Endothelial cell of umbilical vein (primary cell): ENCODE measurements at regions not wholly inside any gene's neighbourhood (a gene's known extent, or its start where the extent isn't known, plus 50 kb on each side); places are given as distances from the start of the nearest gene placed in this dataset.

ENCODE experiments used
- BruUV-seq: library from RNA; stranded (reverse); fragments of 400-500 nt; replicated peaks from 2 replicates; lab custom pipeline; 2021; lab: Mats Ljungman, UMichigan
- CTCF ChIA-PET: fragments of 300-600, 350-600 bp; sonication (Branson Sonifier 250); formaldehyde crosslinking; loops from one replicate; lab custom pipeline; 2021; ENCODE audit warnings: antibody characterized with exemption, inconsistent platforms; lab: Charles Lee
- POLR2A ChIA-PET: fragments of 300-600, 350-600 bp; sonication (Branson Sonifier 250); formaldehyde crosslinking; loops from one replicate; lab custom pipeline; 2021; ENCODE audit warnings: antibody characterized with exemption, inconsistent platforms; lab: Charles Lee
- DNase-seq: peaks from one replicate; pipeline ENCODE4 v3.0.0-alpha.2; 2011; ENCODE audit warnings: low read depth, low spot score
- FAIRE-seq: peaks from 2 replicates; lab custom pipeline; 2011; peaks lifted over from hg19 to GRCh38; lab: Jason Lieb, UNC
- H2AFZ ChIP-seq: 2 replicates; pipeline ENCODE4 v1.6.0; 2012; ENCODE audit warnings: low read depth, low read length, control low read depth, inconsistent platforms
- H3K27ac ChIP-seq: 2 replicates; pipeline ENCODE4 v1.5.1; 2011; ENCODE audit warnings: low read depth, mild to moderate bottlenecking, control low read depth, low read length, moderate library complexity; ENCODE audit not compliant: insufficient read depth
- H3K27me3 ChIP-seq, 2 experiments: 2 replicates each; pipeline versions ENCODE4 v1.6.0 to v1.6.1; 2011; ENCODE audit warnings: low read length in 2 of 2, mixed read lengths in 1 of 2; ENCODE audit not compliant: control insufficient read depth in 2 of 2, insufficient read depth in 2 of 2
- H3K36me3 ChIP-seq, 2 experiments: 2 replicates in 1 of 2; 3 replicates in 1 of 2; pipeline ENCODE4 v1.5.1; 2011; ENCODE audit warnings: low read length in 2 of 2, mild to moderate bottlenecking in 1 of 2, moderate library complexity in 1 of 2; ENCODE audit not compliant: control insufficient read depth in 2 of 2, insufficient read depth in 2 of 2; ENCODE audit errors: extremely low read depth in 1 of 2
- H3K4me1 ChIP-seq: 3 replicates; pipeline ENCODE4 v1.5.1; 2011; ENCODE audit warnings: mild to moderate bottlenecking, low read length; ENCODE audit not compliant: control insufficient read depth, insufficient read depth; ENCODE audit errors: extremely low read depth
- H3K4me2 ChIP-seq: 2 replicates; pipeline ENCODE4 v1.6.1; 2011; ENCODE audit warnings: low read length, control low read depth, mixed read lengths; ENCODE audit not compliant: insufficient read depth
- H3K4me3 ChIP-seq, 3 experiments: fragments of 200-600 bp in 1 of 3; sonication (generic), shearing (Covaris generic) in 1 of 3; replicated peaks in 1 of 3; 2 replicates each; pipeline ENCODE4 v1.5.1; 2011 to 2016; ENCODE audit warnings: control low read depth in 3 of 3, low read length in 3 of 3, mild to moderate bottlenecking in 2 of 3, inconsistent platforms in 1 of 3, low read depth in 1 of 3, moderate library complexity in 1 of 3; ENCODE audit not compliant: insufficient read depth in 1 of 3
- H3K79me2 ChIP-seq: 2 replicates; pipeline ENCODE4 v1.6.0; 2012; ENCODE audit warnings: low read length, inconsistent platforms; ENCODE audit not compliant: control insufficient read depth, insufficient read depth
- H3K9ac ChIP-seq: replicated peaks from 2 replicates; pipeline ENCODE3; 2011; ENCODE audit warnings: low read length, control low read depth; ENCODE audit not compliant: insufficient read depth; ENCODE audit errors: extremely low read depth
- H3K9me1 ChIP-seq: replicated peaks from 3 replicates; pipeline ENCODE4 v1.6.0; 2011; ENCODE audit warnings: mild to moderate bottlenecking, low read length; ENCODE audit not compliant: control insufficient read depth, insufficient read depth; ENCODE audit errors: extremely low read depth
- H3K9me3 ChIP-seq: replicated peaks from 2 replicates; pipeline ENCODE4 v1.5.1; 2012; ENCODE audit warnings: low read length, inconsistent platforms; ENCODE audit not compliant: control insufficient read depth, insufficient read depth
- H4K20me1 ChIP-seq: replicated peaks from 2 replicates; pipeline ENCODE3; 2011; ENCODE audit warnings: mild to moderate bottlenecking, low read length; ENCODE audit not compliant: control insufficient read depth, insufficient read depth; ENCODE audit errors: extremely low read depth
- EZH2 ChIP-seq: IDR thresholded peaks from 2 replicates; pipeline ENCODE4 v1.6.1; 2012; ENCODE audit warnings: borderline replicate concordance, low read depth, mild to moderate bottlenecking, moderate library complexity, low read length, inconsistent platforms; ENCODE audit not compliant: severe bottlenecking
- FOS ChIP-seq: IDR thresholded peaks from 2 replicates; pipeline ENCODE4 v1.6.1; 2011; ENCODE audit warnings: mild to moderate bottlenecking, low read length, moderate library complexity, borderline replicate concordance; ENCODE audit not compliant: insufficient read depth
- GATA2 ChIP-seq: IDR thresholded peaks from 2 replicates; pipeline ENCODE4 v1.7.0; 2011; ENCODE audit warnings: low read depth, mild to moderate bottlenecking, moderate library complexity, mixed read lengths, low read length; ENCODE audit not compliant: insufficient read length, insufficient read depth
- JUN ChIP-seq: IDR thresholded peaks from 2 replicates; pipeline ENCODE4 v1.6.1; 2011; ENCODE audit warnings: borderline replicate concordance, low read depth; ENCODE audit not compliant: insufficient read length, insufficient read depth
- MYC ChIP-seq: IDR thresholded peaks from one replicate; pipeline ENCODE4 v1.6.1; 2011; ENCODE audit warnings: mild to moderate bottlenecking, low read depth, low read length
- POLR2A ChIP-seq: IDR thresholded peaks from 2 replicates; pipeline ENCODE4 v1.6.1; 2012; ENCODE audit warnings: low read depth, mild to moderate bottlenecking, control low read depth, low read length
- POLR2AphosphoS5 ChIP-seq: IDR thresholded peaks from 2 replicates; pipeline ENCODE4 v1.6.1; 2012; ENCODE audit warnings: low read depth, mild to moderate bottlenecking, control low read depth, low read length, moderate library complexity; ENCODE audit not compliant: insufficient read depth
- dilution Hi-C: fragments of 300-500 bp; cut with MboI; formaldehyde crosslinking; loops from one replicate; pipeline ENCODE4 v1.15.0; 2019; ENCODE audit warnings: low sequenced_read_pairs; ENCODE audit not compliant: extremely low pct_ligation_motif_present
- intact Hi-C: fragments of 100-400 bp; cut with micrococcal nuclease; formaldehyde crosslinking; loops from one replicate; pipeline ENCODE4 v1.10.0; 2022
- TF ChIP-seq, protein P1 (sequence below): IDR thresholded peaks from 2 replicates; pipeline ENCODE4 v1.6.1; 2011; ENCODE audit not compliant: insufficient read depth, insufficient read length
- TF ChIP-seq, protein P2 (sequence below), 2 donors: IDR thresholded peaks; 1 replicate in 1 of 2; 2 replicates in 1 of 2; pipeline ENCODE4 v1.5.1; 2011; ENCODE audit warnings: low read length in 2 of 2, mild to moderate bottlenecking in 2 of 2, moderate library complexity in 2 of 2, control low read depth in 1 of 2, inconsistent platforms in 1 of 2, low read depth in 1 of 2; ENCODE audit not compliant: insufficient read depth in 1 of 2; ENCODE audit errors: extremely low read depth in 1 of 2

DNA sequence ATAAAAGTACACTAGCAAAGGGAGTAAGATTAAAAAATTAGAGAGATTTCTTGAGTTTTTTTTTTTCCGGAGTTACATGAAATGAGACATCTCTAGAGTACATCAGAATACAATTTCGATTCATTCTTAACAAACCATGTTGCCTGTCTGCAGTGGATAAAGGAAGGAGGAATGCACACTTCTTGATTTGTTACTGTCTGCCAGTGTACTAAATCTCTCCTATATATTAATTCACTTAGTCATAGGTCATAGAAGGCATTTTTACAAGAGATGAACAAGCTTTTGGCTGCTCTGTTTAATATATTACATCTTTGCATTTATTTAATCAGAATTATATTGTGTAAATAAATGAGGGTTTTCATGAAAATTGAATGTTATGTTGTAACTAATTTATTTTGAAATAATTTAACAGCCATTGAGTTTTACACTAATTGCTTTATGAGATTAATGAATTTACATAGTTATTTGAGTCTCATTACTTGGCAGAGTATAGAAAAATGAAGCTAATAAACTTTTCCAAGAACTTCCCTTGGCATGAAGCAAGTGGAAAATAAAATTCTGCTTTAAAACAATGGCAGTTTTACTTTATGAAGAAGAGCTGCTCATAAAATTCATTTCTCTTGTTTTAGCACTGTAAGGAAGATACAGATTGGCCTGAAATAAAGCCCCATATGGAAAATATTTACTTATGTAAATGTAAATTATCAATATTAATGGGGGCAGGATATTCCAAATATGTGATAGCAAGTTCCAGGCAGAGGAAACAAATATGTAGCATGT lies 1284.7 kb downstream of the BRINP3 start:
- POLR2A ChIA-PET, result no interaction called here
- Histone ChIP-seq H3K27me3 (no peaks in the 10 kb centered on the region), H3K4me3 (no peak overlapping the region), H2AFZ (no peak overlapping the region), H3K4me1 (no peaks in the 10 kb centered on the region), H4K20me1 (no peaks in the 10 kb centered on the region), H3K9me1 (no peaks in the 10 kb centered on the region), H3K27ac (no peak overlapping the region), H3K79me2 (no peaks in the 10 kb centered on the region), H3K9me3 (no peaks in the 10 kb centered on the region), H3K9ac (no peak overlapping the region), H3K36me3 (no peaks in the 10 kb centered on the region), H3K4me2 (no peak overlapping the region)
- intact Hi-C loops (no loop called here), dilution Hi-C loops (no loop called here)
- CTCF ChIA-PET, result no interaction called here
- FAIRE-seq (no peak), DNase-seq (no peak)
- TF ChIP-seq, protein P1, sequence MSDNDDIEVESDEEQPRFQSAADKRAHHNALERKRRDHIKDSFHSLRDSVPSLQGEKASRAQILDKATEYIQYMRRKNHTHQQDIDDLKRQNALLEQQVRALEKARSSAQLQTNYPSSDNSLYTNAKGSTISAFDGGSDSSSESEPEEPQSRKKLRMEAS, result no peak
- TF ChIP-seq FOS (no peak), EZH2 (no peak), MYC (no peak), JUN (no peak), GATA2 (no peak), POLR2AphosphoS5 (no peak), POLR2A (no peak)
- TF ChIP-seq, protein P2, sequence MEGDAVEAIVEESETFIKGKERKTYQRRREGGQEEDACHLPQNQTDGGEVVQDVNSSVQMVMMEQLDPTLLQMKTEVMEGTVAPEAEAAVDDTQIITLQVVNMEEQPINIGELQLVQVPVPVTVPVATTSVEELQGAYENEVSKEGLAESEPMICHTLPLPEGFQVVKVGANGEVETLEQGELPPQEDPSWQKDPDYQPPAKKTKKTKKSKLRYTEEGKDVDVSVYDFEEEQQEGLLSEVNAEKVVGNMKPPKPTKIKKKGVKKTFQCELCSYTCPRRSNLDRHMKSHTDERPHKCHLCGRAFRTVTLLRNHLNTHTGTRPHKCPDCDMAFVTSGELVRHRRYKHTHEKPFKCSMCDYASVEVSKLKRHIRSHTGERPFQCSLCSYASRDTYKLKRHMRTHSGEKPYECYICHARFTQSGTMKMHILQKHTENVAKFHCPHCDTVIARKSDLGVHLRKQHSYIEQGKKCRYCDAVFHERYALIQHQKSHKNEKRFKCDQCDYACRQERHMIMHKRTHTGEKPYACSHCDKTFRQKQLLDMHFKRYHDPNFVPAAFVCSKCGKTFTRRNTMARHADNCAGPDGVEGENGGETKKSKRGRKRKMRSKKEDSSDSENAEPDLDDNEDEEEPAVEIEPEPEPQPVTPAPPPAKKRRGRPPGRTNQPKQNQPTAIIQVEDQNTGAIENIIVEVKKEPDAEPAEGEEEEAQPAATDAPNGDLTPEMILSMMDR (IDR thresholded peaks at IDR 0.05; ENCODE audit: extremely low read depth in 1 of 2, insufficient read depth in 1 of 2, low read depth in 1 of 2, low read length in 2 of 2), result no peak
- no TSS peak for BruUV-seq
